ENCODE measurements at regions not wholly inside any gene's neighbourhood (a gene's known extent, or its start where the extent isn't known, plus 50 kb on each side); places are given as distances from the start of the nearest gene placed in this dataset.

GRCh38 chr11:134613646-134614045 is 201.6 kb upstream of the B3GAT1 start (continued):
- no peak for TF ChIP-seq HNF1B (CRISPR knock-in tag; IDR thresholded peaks at IDR 0.05)
- no peak for TF ChIP-seq U2AF2 (IDR thresholded peaks at IDR 0.05; ENCODE audit: low read depth, low read length)
- no peak for TF ChIP-seq ZNF414 (CRISPR knock-in tag; IDR thresholded peaks at IDR 0.05)

GRCh38 chr11:134612140-134613030 is 200.3 kb upstream of the B3GAT1 start:
- in situ Hi-C loops (cut with HindIII; ENCODE audit: extremely low pct_ligation_motif_present, low pct_unique_long_range_greater_than_20kb) (no loop called here), intact Hi-C loops (cut with micrococcal nuclease; ENCODE audit: unreplicated experiment) (no loop called here)
- Histone ChIP-seq H2AFZ (ENCODE audit: low read length) (no peak overlapping the region), H3K36me3 (replicated peaks in 1 of 2; ENCODE audit: control insufficient read depth in 1 of 2, insufficient read depth in 2 of 2, low read length in 2 of 2) (no peaks in the 10 kb centered on the region), H4K20me1 (ENCODE audit: insufficient read depth, low read length) (no peaks in the 10 kb centered on the region), H3K4me3 (replicated peaks in 1 of 3; ENCODE audit: insufficient read depth in 1 of 3, low read depth in 2 of 3, low read length in 3 of 3) (no peak overlapping the region), H3K9ac (ENCODE audit: insufficient read depth, low read depth, low read length) (no peak overlapping the region), H3K27ac (ENCODE audit: extremely low read length, insufficient read depth, low read length) (no peak overlapping the region), H3K4me1 (ENCODE audit: insufficient read depth, low read length) (no peaks in the 10 kb centered on the region), H3K9me3 (ENCODE audit: low read length) (no peaks in the 10 kb centered on the region), H3K4me2 (ENCODE audit: low read depth, low read length) (no peak overlapping the region), H3K79me2 (ENCODE audit: insufficient read depth, low read length) (no peaks in the 10 kb centered on the region), H3K27me3 (ENCODE audit: control insufficient read depth in 1 of 2, insufficient read depth in 2 of 2, low read length in 2 of 2) (peaks cover 1 to 41% of the 10 kb centered on the region in 2 experiments; a peak in 4 of 5 replicates)
- DNase-seq (ENCODE audit: low spot score) (no peak), ATAC-seq (no peak), FAIRE-seq (no peak)
- 7% methylated on average over 11 of the region's 12 CpGs for WGBS (ENCODE audit: low lambda C conversion rate)
- CTCF ChIA-PET (ENCODE audit: low intra/inter-chr PET ratio, low total read pairs): no interaction called here
- BruUV-seq (replicated peaks): no TSS peak
- POLR2A ChIA-PET: no interaction called here
- TF ChIP-seq DBP (CRISPR knock-in tag; IDR thresholded peaks at IDR 0.05; ENCODE audit: not compliant biosample characterization) (no peak), ZNF569 (CRISPR knock-in tag; IDR thresholded peaks at IDR 0.05; ENCODE audit: borderline replicate concordance) (no peak), ZNF281 (CRISPR knock-in tag; IDR thresholded peaks at IDR 0.05; ENCODE audit: borderline replicate concordance) (no peak), CC2D1A (CRISPR knock-in tag; IDR thresholded peaks at IDR 0.05) (no peak), ZNF709 (CRISPR knock-in tag; IDR thresholded peaks at IDR 0.05) (no peak), ZNF781 (CRISPR knock-in tag; IDR thresholded peaks at IDR 0.05; ENCODE audit: borderline replicate concordance, not compliant biosample characterization) (no peak), ZBTB1 (CRISPR knock-in tag; IDR thresholded peaks at IDR 0.05; ENCODE audit: borderline replicate concordance) (no peak)
